ELR (cell line): ENCODE measurements at regions not wholly inside any gene's neighbourhood (a gene's known extent, or its start where the extent isn't known, plus 50 kb on each side); places are given as distances from the start of the nearest gene placed in this dataset.

Source experiments
- DNase-seq: peaks from one replicate; pipeline ENCODE4 v3.0.0-alpha.2; 2015; ENCODE audit warnings: low read depth

- DNase-seq = no peak
Observed at GRCh38 chr12:94783343-94783742, 133.0 kb upstream of the TMCC3 start.

DNA sequence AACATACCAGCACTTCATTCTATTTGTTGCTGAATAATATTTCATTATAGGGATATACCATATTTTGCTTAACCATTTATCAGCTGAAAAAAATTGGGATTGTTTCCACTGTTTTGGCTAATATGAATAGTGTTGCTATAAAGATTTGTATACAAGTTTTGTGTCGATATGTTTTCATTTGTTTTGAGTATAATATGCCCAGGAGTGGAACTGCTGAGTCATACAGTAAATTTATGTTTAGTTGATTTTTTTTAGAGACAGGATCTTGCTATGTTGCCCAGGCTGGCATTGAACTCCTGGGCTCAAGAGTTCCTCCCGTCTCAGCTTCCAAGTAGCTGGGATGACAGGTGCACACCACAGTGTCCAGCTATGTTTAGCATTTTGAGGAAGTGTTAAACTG is 131.5 kb upstream of the TMCC3 start:
- no peak for DNase-seq

GRCh38 chr12:94779485-94779884 is 129.1 kb upstream of the TMCC3 start:
- peak; percentile 47 for DNase-seq

GRCh38 chr12:94777936-94778335 is 127.6 kb upstream of the TMCC3 start:
- DNase-seq = no peak

GRCh38 chr12:94775710-94776109 is 125.4 kb upstream of the TMCC3 start:
- DNase-seq = no peak

- no peak for DNase-seq
Observed at GRCh38 chr12:94771741-94772140, 121.4 kb upstream of the TMCC3 start.

- no peak for DNase-seq
Observed at GRCh38 chr12:94771199-94771598, 120.8 kb upstream of the TMCC3 start.

GRCh38 chr12:94770791-94771190 is 120.4 kb upstream of the TMCC3 start:
- no peak for DNase-seq

DNA sequence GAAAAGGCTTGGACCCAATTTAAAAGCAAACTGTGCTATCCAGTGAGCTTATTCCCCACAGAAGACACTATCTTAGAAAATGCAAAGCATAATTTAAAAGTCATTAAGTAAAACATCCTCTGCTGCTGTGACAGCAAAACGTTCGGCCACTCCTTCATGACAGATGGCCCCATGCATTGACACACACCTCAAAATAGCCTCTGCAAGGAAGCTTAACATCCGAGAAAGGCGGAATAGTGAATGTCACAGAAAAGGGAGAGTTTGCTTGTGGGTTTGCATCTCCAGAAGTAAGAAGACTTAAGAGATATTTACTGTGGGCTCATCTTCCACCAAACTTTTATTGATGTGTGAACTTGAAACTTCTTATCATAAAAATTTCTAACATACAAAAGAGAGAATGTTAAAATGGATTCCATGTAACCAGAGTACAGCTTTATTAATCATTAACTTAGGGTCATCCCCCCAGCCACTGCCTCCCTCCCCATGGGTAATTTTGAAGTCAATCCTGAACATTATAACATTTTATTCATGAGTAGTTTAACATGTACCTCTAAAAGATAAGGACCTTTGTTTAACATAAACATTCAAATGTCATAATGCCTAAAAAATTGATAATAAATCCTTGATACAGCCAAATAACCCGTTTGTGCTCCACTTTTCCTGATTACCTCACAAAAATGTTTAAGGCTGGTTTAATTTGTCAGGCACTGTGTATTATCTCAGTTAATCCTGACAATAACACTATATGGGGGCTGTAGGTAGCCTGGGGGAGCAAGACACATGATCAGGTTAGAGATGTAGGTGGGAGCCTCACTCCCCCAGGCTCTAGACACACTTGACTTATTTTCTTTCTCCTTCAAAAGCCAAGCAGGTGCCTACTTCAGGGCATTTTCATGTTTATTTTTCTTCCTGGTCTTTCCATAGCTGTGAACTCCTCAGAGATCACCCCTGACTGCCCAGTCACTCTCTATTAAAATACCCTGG is 119.7 kb upstream of the TMCC3 start:
- no peak for DNase-seq

DNA sequence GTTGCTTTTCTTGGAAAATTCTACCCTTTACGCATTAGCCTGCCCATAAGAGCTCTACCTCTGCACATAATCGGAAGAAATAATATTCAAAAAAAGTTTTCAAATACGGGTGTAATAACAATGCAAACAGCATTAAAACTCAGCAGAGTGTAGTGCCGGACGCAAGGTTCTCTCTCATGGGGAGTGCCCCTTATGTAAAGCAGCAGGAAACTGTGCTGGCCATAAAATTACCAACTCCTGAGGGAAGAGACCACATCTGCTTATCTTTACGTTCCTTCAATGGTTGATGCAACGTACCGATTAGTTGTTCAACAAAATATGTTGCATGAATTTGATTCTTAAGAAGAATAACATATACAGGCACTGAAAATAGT is 118.7 kb upstream of the TMCC3 start:
- DNase-seq = no peak

DNA sequence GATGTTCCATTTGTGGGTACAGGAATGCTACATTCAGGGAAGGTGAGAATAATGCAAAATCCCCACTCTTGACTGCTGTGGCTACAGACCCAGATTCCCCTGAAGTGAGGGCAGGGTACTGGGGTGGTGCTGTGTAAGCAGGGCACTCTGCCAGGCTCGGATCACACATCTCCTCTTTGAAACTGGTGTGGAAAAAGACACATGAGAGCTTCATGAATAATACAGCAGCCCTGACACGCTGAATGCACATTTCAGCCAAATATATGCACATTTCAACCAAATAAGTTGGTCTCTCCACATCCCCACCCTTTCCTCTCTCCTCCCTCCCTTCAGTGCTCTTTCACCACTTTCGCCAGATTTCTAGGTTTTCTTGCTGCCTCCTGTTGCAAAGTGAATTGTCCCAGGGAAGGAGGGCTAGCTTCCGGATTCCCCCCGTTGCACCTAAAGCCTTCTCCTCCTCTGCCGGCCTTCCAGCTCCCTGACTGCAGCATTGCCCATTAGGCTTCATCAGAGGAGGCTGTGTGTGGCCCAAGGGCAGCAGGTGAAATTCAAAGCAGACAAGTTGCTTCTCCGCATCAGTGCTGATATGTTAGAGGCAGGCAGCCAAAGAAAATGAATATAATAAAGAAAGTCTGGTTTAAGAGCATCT is 118.2 kb upstream of the TMCC3 start:
- DNase-seq = no peak

- DNase-seq = no peak
Observed at GRCh38 chr12:94767956-94768355, 117.6 kb upstream of the TMCC3 start.

- no peak for DNase-seq
Observed at GRCh38 chr12:94766397-94766796, 116.0 kb upstream of the TMCC3 start.

DNA sequence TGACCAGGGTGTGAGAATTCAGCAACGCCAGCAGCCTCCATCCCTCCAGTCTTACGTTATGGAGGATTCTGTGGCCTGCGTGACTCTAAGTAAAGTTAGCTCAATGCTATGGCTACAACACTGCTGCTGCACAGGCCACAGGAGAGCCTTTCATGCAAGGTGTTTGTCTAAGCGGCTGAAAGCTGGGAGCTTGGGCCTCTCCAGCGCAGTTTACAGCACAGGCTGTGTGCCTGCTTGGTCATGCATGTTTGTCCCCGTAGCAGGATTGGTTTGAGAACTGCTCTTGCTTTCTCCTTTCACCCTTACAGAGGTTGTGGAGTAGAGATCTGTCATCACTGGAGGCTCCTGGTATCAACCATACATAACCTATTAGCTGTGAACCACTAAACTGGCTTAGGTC is 113.1 kb upstream of the TMCC3 start:
- no peak for DNase-seq

GRCh38 chr12:94762943-94763342 is 112.6 kb upstream of the TMCC3 start:
- no peak for DNase-seq

- peak; percentile 36 for DNase-seq
Observed at GRCh38 chr12:94762259-94762942, 112.0 kb upstream of the TMCC3 start.

- DNase-seq = peak; percentile 95
Observed at GRCh38 chr12:94761559-94761958, 111.2 kb upstream of the TMCC3 start.

DNA sequence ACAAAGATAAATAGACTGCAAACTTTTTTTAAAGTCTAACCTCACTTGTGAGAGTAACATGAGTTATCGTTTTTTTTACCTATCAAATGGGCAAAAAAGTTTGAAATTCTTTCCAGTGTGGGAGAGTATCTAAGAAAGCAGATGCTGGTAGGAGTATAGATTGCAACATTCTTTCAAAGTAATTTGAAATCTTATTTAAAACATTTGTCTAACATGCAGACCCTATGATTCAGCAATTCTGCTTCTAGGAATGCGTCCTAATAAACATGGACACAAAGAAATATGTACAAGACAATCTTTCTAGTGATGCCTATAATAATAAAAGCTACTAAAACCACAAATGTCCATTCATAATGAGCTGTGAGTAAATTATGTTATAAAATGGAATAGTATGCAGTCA is 110.4 kb upstream of the TMCC3 start:
- no peak for DNase-seq

GRCh38 chr12:94756789-94757188 is 106.4 kb upstream of the TMCC3 start:
- no peak for DNase-seq

DNA sequence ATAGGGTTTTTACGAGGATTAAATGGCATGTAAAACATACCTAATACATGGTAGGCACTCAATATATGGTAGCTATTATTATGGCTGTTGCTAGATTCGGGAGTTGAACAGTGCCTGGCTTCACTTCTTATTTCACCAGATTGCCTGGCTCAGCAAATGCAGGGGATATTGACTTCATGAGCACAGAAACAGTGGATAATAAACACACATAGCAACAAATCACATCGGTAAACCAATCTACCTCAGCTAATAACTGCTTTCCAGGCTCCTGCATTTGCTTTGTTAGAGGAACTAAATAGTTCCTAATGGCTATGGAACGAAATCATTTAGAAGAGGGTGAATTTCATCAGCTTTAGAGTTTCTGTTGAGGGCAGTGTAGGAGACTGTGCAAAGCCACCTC is 105.2 kb upstream of the TMCC3 start:
- no peak for DNase-seq

DNA sequence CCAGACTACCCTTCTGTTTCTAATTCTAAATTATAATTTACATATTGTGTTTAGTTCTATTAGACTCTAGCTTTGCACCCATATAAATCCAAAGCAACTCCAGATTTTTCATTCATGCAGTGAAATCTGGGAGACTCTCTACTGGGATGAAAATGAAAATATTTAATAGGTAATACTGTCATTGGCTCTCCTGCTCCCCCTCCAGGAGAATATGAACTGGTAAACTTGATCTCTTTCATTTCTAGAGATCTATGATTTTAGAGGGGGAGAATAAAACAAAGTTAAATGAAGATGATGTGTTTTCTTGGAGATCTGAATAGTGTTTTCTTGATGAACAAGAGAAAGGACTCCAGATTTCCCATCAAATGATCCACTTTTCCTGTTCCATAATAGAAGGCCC is 104.3 kb upstream of the TMCC3 start:
- peak; percentile 34 for DNase-seq

DNA sequence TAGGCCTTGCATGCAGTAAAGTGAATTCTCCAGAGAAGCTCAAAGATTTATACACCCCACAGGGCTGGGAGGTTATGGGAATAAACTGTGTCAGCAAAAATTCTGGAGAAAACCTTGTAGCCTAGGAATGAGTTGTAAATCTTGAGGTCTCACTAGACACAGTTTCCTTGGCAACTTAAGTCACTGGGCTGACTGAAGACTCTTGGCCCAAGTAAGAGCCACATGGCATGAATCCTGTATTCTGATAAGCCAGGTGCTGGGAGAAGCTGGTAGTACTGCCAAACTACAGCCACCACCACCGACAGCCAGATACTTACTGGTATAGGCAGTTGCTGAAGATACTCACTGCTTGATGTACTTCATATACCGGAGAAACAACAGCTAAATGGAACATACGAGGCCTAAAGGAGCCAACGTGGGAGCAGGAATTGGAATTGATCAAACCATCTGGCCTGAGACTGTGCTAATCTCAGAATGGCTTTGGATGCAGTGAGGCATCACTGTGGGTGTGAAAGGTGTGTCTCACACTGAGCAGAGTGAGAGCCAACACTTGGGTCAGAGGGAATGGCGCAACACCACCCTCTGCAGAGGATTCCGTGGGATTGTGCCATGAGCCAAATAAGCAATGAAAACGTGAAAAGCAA is 102.8 kb upstream of the TMCC3 start:
- no peak for DNase-seq
